Esophagus mucosa (tissue), 1 donor: ENCODE measurements at regions not wholly inside any gene's neighbourhood (a gene's known extent, or its start where the extent isn't known, plus 50 kb on each side); places are given as distances from the start of the nearest gene placed in this dataset.

Experiments
- ATAC-seq: fragments of 200-7000 bp; cut with Tn5 transposase; one replicate; pipeline ENCODE4 v1.9.1; 2020
- donor health status: DM: yes; HTN: yes; CAD: no.

DNA sequence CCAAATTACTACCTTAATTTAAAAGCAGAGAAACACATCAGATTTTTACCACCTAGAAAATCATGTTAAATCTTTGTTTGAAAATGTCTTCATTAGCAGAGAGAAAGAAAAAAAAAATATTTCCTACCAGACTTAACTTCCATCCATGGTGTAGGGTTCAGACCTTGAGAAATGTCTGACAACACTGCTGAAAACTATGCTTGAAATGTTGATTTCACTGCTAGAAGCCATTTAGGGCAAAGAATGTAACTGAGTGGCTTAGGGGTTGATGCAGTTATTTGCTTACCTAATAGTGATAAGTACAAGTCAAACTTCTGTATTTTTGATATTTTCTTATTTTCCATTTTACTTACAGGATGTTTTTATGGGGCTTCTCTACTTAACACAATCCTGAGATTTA is 495.6 kb upstream of the NEGR1 start:
- no peak for ATAC-seq

DNA sequence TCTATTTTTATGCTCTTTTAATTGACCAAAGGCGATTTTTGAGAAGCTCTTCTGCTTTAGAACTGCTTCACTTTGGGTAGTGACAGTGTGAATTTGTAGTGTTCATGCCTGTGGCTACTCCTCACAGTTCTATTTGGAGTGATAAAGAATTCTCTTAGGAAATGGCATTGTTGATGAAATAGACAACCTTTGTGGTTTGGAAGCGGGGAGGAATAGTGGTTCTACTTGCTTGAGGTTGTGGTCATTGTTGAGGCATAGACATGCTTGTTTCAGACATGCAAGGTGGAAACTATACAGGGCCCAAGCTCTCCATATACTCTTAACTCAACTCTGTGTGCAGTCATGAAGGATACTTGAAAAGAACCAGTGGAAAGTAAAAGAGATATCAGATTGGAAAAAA is 481.1 kb upstream of the NEGR1 start:
- no peak for ATAC-seq

DNA sequence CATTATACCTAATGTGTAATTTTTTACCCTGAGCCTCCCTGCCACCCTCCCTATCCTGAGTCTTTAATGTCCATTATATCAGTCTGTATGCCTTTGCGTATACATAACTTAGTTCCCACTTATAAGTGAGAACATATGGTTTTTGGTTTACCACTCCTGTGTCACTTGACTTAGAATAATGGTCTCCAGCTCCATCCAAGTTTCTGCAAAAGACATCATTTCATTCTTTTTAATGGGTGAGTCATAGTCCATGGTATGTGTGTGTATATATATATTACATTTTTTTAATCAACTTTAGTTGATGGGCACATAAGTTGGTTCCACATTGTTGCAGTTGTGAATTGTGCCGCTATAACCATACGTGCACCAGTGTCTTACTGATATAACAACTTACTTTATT is 477.1 kb upstream of the NEGR1 start:
- no peak for ATAC-seq

DNA sequence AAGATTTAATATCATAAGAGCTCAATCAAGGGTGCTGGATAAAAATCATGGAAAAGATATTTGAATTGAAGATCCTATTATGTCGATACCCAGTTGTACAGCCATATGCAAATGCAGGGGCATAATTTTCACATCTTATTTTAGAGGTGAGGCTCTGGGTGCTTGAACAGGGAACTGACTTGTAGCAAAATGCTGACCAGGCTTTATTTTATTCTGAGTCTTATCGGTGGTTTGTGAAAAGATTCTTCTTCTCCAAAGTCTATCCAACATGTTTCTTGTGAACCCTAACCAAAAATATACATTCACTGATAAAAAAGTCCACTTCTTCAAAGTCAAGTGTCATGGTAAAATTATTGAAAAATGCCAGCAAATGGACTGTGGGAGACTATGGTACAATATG is 475.5 kb upstream of the NEGR1 start:
- no peak for ATAC-seq

DNA sequence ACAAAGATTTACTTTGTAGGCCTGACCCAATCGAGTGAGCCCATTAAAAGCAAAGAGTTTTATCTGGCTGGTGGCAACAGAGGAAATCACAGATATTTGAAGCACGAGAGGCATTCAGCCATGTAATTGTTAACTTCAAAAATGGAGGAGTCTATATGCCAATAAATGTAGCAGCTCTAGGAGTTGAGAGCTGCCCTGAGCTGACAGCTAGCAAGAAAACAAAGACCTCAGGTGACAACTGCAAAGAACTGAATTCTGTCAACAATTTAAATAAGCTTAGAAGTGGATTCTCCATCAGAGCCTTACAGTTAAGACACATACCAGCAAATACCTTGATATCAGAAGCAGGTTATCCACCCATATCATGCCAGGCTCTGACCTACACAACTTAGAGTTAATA is 463.1 kb upstream of the NEGR1 start:
- no peak for ATAC-seq

DNA sequence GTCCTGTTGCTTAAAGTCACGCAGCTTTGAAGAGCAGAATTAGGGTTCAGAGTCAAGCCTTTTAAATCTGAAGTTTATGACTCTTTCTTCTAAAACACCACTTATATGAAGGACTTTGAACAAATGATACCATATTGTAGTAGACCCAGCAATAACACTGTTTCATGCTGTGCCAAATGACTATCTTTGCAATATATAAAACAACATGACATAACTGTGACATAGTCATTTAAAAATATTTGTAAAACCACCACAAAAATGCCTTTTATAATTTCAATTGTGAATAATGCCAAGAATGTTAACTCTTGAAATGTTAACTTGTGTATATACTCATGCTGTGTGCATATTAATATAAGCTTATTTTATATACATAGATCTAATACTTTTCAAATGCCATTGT is 452.1 kb upstream of the NEGR1 start:
- ATAC-seq, result no peak

DNA sequence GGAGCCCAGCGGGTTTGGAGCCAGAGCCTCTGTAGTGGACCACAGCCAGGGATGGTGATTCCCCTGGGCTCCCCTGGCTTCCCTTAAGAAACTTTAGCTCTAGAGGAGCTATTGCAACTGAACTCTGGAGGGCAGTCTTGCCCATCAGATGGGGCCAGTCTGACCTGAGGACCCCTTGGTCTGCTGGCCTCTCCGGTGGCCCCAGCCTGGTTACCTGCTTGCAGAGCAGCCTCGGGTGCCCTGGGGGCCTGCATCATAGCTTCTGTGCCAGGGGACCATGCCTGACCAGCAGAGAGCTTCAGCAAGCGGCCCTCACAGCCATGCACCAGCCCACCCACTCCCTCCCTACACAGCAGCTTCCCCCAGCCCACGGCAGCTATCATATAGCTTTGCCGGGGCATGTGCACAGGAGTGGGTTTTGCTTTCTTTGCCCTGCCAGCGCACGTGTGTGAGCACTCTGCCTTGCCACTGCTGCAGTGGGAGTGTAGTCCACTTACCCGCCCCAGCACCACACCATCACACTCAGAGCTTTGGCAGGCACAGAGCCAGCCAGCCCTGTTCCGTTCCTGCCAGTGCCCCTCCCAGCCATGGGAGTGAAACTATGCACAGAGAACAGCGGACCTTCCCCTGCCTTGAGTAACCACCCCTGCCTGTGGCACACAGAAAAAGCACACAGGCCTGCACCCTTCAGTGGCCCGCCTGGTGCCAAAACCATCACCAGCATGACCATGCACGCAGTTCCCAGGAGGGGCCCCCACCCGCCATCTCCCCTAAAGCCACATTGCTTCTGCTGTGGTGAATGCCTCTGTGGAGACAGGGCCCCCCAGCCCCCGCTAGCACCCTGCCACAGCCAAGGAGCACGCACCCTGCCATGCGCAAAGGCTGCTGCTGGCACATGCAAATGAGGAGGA is 442.9 kb upstream of the NEGR1 start:
- no peak for ATAC-seq

DNA sequence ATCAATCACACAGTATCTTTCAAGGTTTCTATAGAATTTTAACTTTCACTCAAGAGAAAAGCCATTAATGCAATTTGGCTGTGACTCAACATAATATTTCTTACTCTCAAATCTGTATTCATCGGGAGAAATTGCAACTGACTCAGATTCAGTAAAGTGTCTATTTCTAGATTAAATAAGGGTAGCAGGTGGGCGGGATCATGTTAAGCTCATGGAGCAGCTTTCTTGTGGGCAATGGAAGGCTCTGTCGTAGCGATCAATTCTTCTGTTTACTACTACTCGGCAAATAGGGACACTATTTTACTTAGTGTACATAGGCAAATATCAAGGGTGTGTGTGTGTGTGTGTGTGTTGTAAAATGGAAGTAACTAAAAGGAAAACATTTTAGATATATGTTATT is 423.6 kb upstream of the NEGR1 start:
- no peak for ATAC-seq

DNA sequence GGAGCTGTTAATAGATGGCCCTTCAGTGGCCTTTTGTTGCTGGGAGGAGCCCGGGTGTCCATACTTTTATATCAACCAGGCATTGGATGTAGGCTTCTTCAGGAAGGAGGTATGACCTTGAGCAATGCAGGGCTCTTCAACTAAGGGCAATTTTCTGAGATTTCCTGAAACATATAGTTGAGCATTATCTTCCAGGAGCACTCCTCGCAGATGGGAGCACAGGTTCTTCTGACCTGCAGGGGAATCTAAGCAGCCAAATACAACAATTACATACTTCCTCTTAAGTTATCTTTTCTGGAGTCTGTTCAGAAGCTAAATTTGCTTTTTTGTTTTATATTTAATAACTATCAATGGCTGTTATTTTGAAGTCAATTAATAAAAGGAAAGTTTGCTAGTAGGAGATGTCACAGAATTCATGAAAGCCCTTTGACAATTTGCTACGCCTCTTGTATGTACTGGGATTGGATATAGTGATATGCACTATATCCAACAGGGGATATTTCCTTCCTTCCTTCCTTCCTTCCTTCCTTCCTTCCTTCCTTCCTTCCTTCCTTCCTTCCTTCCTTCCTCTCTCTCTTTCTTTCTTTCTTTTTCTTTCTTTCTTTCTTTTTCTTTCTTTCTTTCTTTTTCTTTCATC is 422.6 kb upstream of the NEGR1 start:
- ATAC-seq, result no peak

DNA sequence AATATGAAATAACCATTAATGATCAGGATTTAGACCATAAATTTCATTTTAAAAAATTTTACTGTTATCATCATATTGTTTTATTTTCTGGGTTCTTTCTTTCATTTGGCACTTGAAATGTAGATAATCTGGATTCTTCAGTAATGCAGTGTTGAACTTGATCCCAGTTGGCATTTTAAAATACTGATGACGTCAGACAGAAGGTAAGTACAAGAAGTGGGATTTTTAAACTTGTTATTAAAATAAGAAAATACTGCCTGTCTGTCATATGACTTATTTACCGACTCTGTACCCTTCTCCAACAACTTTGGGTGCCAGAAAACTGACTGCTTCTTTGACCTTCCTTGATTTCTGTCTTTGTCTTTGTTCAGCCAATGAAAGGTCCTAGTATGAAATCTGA is 415.1 kb upstream of the NEGR1 start:
- ATAC-seq, result no peak

DNA sequence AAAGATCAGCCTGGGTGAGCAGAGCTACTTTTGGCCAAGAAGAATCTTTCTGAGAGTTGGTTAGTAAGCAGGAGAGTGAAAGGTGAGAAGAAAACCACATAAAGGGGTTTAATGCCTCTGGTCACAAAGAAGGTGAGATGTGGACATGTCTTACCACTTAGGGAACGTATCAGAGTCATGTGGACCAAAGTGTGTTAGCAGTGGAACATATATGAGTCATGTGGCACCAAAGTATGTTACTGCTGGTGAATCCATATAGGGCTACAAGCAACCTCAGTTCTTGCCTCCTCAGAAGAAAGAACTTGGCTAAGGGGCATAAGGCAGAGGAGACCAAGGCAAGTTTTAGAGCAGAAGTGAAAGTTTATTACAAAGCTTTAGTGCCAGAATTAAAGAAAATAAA is 411.6 kb upstream of the NEGR1 start:
- ATAC-seq, result no peak

DNA sequence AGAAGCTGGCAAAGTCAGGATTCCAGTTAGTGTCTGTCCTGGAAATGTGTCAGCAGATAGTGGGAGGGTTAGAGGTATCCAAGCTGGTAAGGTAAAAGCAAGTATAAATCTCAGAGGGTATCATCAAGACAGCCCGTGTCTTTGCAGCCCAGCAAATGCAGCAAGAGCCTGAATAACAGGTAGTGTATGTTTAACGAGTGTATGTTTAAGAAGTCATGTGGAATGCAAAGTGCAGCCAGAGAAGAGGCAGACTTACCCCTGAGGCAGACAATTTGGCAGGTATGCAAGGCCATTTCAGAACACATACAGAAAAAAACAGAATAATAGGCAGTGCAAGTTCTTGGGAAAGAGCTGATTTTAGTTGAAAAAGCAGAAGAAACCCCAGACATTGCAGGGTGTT is 411.0 kb upstream of the NEGR1 start:
- ATAC-seq, result no peak

DNA sequence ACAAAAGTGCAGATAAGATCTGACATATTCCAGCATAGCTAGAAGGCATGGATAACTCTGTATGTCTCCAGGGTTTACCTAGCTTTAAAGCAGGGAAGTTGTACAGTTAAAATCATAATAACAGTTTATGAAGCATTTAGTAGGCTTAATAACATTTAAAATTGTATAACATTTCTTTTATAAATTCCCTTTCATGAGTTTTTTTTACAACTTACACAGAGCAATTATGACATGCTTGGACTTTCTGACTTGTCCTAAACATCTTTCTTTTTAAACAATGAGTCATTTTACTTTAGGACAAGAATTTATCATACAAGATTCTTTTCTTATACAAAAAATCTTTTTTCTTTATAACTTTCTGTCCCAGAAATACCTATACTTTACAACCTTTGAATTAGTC is 408.5 kb upstream of the NEGR1 start:
- no peak for ATAC-seq

DNA sequence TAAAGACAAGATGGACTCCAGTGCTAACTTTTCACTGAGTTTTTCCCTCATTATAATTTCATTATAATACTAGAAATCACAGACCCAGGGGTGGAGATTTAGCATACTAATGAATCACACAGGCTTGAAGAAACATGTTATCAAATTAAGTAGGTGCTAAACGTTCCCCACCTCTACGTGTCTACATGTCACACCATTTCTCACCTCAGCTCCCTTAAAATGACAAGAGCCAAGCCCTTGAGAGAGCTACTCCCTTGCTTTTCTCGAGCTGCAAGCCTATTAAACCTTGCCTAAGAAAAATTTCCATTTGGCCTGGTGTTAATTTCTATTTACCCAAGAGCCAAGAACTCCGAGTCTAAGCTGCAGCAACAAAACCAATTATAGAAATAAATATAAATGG is 396.3 kb upstream of the NEGR1 start:
- ATAC-seq, result no peak

DNA sequence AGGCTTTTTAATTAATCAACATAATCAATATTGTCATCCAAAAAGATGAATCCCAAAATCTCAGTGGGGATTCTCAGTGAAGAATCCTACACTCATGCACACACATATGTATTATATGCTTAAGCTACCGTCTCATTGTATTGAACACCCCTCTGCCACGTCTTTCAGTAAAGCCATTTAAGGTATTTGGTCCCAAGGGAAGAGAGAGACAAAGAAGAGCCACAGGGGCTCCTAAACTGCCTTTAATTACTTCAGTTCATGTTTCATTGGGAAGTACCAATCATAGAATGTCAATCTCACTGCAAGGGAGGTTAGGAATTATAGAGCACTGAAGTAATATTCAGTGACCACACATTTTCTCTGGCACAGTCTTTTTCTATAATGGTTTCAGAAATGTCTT is 388.6 kb upstream of the NEGR1 start:
- no peak for ATAC-seq

DNA sequence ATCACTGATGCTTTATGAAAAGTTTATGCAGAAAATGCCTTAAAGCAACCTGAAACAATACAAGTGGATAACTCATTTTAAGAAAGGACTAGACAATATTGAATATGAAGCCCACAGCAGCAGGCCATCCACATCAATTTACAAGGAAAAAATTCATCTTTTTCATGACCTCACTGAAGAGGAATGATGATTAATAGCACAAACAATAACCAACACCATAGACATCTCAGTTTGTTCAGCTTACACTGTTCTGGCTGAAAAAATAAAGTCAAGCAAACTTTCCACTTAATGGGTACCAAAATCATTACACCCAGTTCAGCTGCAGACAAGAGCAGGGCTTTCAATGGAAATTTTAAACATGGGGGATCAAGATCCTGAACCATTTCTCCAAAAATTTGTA is 380.6 kb upstream of the NEGR1 start:
- ATAC-seq, result no peak

DNA sequence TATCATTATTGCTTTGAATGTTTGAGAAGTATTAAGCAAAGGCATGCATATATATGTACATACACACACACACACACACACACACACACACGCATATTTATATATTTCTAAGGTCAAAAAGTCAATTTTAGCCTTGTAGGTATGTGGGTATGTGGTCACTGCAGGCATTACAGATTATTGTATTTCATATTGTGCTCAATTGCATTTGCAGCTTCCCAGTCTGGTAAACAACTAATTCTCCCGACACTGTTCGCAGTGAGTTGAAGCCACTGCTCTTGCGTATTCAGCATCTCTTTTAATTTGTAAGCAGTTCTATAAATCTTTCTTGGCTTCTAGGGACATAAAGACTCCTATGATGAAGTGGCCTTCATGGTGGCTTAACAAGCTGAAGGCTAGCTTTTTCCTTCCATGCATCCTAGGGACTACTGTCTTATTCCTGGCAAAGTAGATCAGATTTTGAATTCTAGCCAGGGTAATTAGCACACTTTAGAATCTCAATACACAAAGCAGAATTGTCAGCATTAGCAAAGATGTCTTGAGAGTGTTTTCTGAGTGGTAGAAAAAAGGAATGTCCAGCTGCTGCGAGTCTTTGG is 368.6 kb upstream of the NEGR1 start:
- no peak for ATAC-seq

DNA sequence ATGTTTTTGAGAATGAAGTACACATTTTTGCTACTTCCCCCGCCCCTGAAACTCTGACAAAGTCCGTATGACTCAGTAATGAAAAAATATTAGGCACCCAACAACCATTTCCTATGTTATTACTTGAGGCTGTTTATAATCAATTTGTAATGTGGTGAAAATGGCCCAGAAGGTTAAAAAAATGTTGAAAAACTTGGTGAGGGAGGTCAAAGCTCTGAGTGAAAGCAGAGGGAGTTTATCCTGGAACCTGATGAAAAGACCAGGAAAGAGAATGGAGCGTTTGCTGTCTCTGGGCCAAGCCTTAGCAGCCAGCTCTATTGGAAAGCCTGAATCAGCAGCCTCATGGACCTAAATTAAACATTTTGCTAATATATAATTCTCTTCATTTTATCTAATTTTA is 367.7 kb upstream of the NEGR1 start:
- no peak for ATAC-seq

DNA sequence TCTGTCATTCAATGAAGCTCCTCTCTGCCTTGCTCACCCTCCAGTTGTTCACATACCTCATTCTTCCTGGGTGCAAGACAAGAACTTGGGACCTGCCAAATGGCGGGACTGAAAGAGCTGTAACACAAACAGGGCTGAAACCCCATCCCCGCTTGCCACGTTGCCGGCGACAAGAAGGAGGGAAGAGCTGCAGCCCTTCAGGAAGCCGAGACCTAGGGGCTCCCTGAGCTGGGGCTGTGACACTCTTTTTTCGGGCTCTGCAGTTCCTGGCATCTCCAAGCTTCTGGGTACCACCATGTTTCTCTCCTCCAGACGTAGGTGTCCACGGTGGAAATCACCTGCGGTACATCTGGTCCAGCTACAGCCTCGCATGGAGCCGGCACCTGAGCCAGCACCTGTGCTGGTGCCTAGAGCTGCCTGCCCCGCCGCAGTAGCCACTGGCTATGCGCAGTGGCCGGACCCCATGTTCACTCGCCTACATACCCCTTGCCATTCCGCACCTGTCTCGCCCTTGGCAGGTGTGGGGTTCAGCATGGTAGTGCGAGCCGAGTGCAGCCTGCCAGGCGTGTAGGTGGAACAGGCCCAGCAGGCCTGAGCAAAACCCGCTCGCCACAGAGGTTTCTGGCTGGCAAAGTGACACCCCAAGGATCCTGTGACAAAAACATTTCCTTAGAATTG is 367.0 kb upstream of the NEGR1 start:
- ATAC-seq, result no peak

DNA sequence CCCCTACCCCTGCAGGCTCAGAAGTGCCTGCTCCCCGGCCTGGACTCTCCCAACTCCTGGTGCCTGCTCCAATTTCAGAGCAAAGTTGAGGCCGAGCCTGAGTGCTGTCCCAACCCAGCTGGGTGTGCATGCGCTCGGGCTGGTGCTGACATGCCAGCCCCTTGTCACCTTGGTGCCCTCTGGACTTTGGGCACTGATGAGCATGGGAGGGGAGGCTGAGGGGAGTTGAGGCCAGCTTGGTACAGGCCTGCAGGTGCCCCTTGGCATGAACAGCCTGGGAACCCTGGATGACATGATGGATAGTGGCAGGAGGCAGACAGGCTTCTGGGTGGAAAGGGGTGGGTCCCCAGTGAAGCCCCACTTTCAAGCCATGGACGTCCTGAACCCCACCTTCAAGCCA is 366.1 kb upstream of the NEGR1 start:
- ATAC-seq, result no peak

DNA sequence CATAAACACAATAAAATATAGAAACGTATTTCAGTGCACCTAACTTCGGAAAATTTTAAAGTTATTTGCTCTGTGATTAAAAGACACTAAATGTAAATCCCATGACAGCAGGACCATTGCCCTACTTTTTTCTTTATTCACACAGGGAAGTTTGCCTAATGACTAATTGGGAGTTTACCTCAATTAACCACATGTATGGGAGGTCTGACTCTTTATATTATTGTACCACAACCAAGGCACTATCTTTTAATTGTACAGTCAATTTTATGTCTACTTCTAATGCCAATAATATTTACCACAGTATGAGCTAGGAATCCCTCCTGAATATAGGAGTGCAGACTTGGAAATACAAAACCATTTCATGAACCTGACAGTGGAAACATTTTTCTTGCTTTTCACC is 360.8 kb upstream of the NEGR1 start:
- no peak for ATAC-seq

DNA sequence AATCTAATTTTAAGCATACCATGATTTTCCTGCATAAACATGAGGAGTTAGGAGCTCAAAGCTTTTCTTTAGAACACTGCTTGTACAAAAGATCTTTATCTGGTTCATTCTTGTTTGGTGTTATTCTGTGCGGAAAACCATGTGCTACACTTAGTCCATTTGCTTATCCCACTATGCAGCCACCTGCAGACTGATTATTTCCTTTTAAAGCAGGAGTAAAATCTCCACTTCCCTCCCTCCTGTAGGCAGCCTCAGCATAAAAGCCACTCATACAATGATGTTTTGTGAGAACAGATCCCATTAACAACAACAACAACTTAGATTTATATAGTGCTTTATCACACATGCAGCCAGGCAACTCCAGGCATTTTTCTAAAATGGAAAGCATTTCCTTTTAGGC is 355.3 kb upstream of the NEGR1 start:
- no peak for ATAC-seq

DNA sequence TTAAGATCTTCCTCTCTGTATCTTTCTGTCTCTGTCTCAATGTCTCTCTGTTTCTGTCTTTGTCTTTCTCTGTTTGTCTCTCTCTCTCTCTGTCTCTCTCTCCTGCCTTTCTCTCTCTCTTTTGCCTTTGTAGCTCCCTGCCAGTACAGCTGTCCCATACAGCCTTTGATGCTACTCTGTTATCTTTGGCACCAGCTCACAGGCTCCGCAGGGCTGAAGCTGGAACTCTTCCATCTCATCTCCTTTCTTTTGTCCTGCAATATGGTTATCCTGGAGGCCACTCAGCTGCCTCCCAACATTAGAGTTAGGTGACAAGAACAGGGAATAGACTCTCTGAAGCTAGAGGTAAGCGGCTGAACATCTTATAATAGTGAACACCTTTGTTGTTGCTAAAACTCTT is 354.3 kb upstream of the NEGR1 start:
- no peak for ATAC-seq

DNA sequence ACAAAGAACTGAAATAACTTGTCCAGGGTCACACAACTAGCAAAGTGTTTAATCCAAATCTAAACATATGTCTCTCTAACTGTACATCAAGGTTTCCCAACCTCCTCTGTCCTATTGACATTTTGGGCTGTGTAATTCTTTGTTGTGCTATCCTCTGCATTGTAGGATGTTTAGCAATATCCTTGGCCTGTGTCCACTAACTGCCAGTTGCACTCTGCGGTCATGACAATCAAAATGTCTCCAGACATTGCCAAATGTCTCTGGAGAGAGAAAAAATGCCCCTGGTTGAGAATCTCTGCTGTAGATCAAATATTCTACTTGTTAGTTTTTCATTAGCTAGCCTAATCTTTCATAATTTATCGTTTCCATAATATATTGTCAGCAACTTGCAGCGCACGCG is 353.4 kb upstream of the NEGR1 start:
- ATAC-seq, result no peak
